Naive B cell (primary cell): ENCODE measurements at regions not wholly inside any gene's neighbourhood (a gene's known extent, or its start where the extent isn't known, plus 50 kb on each side); places are given as distances from the start of the nearest gene placed in this dataset.

Experiments
- ATAC-seq, 2 donors: fragments of 150-1000 bp; cut with Tn5 transposase; 2 replicates each; pipeline ENCODE4 v1.10.0; 2021; ENCODE audit warnings: low read depth in 2 of 2, mild to moderate bottlenecking in 2 of 2, moderate library complexity in 2 of 2
- DNase-seq: peaks from one replicate; pipeline ENCODE4 v3.0.0; 2022
- H3K27ac Mint-ChIP-seq, 6 donors: one replicate each; pipeline ENCODE4 v1.8.0; 2020 to 2022; ENCODE audit warnings: mild to moderate bottlenecking in 6 of 6, mixed read lengths in 6 of 6, moderate library complexity in 5 of 6, inconsistent platforms in 2 of 6
- H3K27me3 Mint-ChIP-seq, 3 donors: one replicate each; pipeline ENCODE4 v1.8.0; 2021 to 2022; ENCODE audit warnings: mixed read lengths in 3 of 3, mild to moderate bottlenecking in 1 of 3
- H3K36me3 Mint-ChIP-seq, 2 donors: one replicate each; pipeline ENCODE4 v1.8.0; 2020 to 2022; ENCODE audit warnings: mixed read lengths in 2 of 2, inconsistent platforms in 1 of 2, mild to moderate bottlenecking in 1 of 2
- H3K4me1 Mint-ChIP-seq, 3 donors: one replicate each; pipeline ENCODE4 v1.8.0; 2020 to 2022; ENCODE audit warnings: mixed read lengths in 3 of 3, inconsistent platforms in 1 of 3, mild to moderate bottlenecking in 1 of 3, moderate library complexity in 1 of 3
- H3K4me3 Mint-ChIP-seq, 8 donors: one replicate each; pipeline ENCODE4 v1.8.0; 2020 to 2022; ENCODE audit warnings: mild to moderate bottlenecking in 8 of 8, mixed read lengths in 8 of 8, moderate library complexity in 8 of 8, inconsistent platforms in 2 of 8
- H3K9me3 Mint-ChIP-seq, 7 donors: one replicate each; pipeline ENCODE4 v1.8.0; 2020 to 2022; ENCODE audit warnings: mixed read lengths in 7 of 7, mild to moderate bottlenecking in 5 of 7, inconsistent platforms in 2 of 7, moderate library complexity in 1 of 7

DNA sequence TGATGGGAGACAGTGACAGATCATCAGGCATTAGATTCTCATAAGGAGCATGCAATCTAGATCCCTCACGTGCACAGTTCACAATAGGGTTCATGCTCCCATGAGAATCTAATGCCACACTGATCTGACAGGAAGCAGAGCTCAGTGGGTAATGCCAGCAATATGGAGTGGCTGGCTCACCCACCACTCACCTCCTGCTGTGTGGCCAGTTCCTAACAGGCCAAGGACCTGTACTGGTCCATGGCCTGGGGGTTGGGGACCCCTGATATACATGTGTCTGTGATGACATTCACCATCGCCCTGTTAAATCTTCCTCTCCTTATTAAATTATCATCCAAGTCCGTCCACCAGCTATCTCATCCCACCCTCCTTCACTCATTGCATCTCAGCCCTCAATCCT, 118.4 kb downstream of the TEX36 start:
- peaks cover 10 to 22% (median 12%) of the 10 kb centered on the region in 3 donors for H3K27me3 Mint-ChIP-seq
- H3K4me1 Mint-ChIP-seq = no peaks in the 10 kb centered on the region
- ATAC-seq = no peak
- H3K4me3 Mint-ChIP-seq = no peak overlapping the region
- peaks cover 0 to 16% (median 3%) of the 10 kb centered on the region in 7 donors for H3K9me3 Mint-ChIP-seq
- H3K36me3 Mint-ChIP-seq = no peaks in the 10 kb centered on the region
- H3K27ac Mint-ChIP-seq = no peak overlapping the region
- DNase-seq = no peak

DNA sequence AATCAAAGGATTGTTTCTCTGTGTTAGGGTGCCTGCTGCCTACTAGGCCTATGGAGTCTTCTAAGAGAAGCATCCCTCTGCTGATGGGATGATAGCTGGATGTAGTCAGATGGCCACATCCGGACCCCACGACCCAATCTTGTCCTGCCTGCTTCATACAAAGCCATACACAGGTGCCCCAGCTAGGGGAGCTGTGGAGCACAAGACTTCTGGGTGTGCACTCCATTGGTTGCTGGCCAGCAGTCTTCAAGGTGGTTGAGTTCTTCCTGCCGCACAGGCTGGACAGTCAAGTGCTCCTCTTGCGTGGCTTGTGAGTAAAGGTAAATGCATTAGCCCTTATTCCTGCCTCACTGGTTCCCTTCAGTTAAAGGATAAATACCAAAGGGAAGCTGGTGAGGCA, 120.2 kb downstream of the TEX36 start:
- DNase-seq (no peak), ATAC-seq (no peak)
- Mint-ChIP-seq H3K4me3 (no peak overlapping the region), H3K27me3 (peaks cover 10 to 28% (median 10%) of the 10 kb centered on the region in 3 donors), H3K27ac (no peak overlapping the region), H3K36me3 (no peaks in the 10 kb centered on the region), H3K9me3 (peaks cover 0 to 14% (median 3%) of the 10 kb centered on the region in 7 donors), H3K4me1 (no peaks in the 10 kb centered on the region)

DNA sequence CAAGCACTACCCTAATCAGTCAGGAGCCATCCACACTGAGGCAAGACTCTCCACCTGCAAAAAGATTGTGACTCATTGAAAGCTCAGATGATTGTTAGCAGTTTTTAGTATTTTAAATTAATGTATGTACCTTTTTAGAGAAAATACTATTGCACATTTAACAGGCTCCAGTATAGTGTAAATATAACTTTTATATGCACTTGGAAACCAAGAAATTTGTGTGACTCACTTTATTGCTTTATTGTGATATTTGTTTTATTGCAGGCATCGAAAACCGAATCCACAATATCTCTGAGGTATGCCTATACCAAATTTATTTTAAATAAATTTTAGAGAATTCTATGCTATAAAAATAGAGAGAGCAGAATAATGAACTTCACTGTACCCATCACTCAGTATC, 122.0 kb downstream of the TEX36 start:
- ATAC-seq (no peak), DNase-seq (no peak)
- Mint-ChIP-seq H3K9me3 (peaks cover 0 to 12% (median 2%) of the 10 kb centered on the region in 7 donors), H3K27ac (no peak overlapping the region), H3K36me3 (no peaks in the 10 kb centered on the region), H3K27me3 (peaks cover 16 to 37% (median 17%) of the 10 kb centered on the region in 3 donors), H3K4me3 (no peak overlapping the region), H3K4me1 (no peaks in the 10 kb centered on the region)

DNA sequence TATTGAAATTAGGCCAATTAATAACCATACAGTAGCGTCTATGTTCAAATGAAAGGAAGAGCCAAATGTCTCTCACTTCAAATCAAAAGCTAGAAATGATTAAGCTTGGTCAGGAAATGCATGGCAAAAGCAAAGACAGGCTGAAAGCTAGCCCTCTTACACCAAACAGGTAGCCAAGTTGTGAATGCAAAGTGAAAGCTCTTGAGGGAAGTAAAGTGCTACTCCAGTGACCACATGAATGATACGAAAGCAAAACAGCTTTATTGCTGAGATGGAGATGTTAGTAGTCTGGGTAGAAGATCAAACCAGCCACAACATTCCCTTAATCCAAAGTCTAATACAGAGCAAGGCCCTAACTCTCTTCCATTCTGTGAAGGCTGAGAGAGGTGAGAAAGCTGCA, 123.8 kb downstream of the TEX36 start:
- no peaks in the 10 kb centered on the region for H3K36me3 Mint-ChIP-seq
- H3K9me3 Mint-ChIP-seq = peaks cover 0 to 17% (median 3%) of the 10 kb centered on the region in 7 donors
- no peaks in the 10 kb centered on the region for H3K4me1 Mint-ChIP-seq
- peaks cover 21 to 46% (median 35%) of the 10 kb centered on the region in 3 donors for H3K27me3 Mint-ChIP-seq
- no peak overlapping the region for H3K27ac Mint-ChIP-seq
- ATAC-seq (no peak), DNase-seq (no peak)
- no peak overlapping the region for H3K4me3 Mint-ChIP-seq

DNA sequence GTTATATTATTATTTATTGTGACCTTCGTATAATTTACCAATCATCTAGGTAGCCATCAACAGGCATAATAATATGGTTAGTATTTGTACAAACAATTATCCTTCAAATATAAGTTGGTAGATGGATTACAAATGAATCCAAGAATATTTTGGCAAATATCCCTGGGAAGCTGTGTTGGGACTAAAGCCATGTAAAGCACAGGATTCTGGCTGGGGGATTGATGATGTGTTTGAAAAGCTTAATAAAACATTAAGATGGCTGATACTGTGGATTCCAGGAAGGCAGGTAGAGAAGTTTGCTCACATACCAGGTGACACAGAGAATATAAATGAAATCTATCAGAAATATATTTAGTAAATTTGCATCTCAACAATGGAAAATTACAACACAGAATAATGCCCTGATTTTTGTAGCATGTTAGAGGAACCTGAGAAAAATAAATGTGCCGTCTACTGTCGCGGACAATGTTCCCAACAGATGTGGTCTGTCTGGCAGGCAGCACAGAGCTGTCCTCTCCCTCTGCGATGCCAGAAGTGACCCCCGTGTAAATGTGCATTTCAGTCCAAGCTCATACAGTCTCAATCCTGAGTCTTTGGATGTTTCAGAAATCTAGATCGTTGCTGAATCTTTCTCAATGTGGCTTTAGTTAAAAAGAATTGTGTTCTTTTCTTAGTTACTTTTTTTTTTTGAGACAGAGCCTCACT, 125.0 kb downstream of the TEX36 start:
- Mint-ChIP-seq H3K4me1 (no peaks in the 10 kb centered on the region), H3K27ac (no peak overlapping the region), H3K4me3 (no peak overlapping the region), H3K27me3 (peaks cover 21 to 46% (median 35%) of the 10 kb centered on the region in 3 donors), H3K9me3 (peaks cover 5 to 25% (median 9%) of the 10 kb centered on the region in 7 donors), H3K36me3 (no peaks in the 10 kb centered on the region)
- DNase-seq (no peak), ATAC-seq (no peak)

DNA sequence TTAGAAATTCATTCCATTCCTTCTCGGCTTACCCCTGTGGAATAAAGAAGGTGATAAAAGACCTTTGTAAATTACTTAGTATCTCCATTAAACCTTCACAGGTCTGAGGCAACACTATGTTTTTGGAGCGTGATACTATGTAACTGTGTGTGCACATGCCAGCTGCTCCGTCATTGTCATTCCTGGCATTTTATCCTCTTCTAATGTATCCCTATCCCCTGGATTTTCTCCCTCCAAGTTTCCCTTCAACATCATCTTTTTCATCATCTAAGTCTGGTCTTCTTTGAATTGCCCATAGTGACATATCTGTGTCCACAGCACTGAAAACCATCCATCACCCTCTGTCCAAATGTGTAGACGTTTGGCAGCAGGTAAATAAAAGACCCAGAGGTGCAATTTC, 125.7 kb downstream of the TEX36 start:
- ATAC-seq = no peak
- H3K4me1 Mint-ChIP-seq = no peaks in the 10 kb centered on the region
- peaks cover 21 to 46% (median 35%) of the 10 kb centered on the region in 3 donors for H3K27me3 Mint-ChIP-seq

DNA sequence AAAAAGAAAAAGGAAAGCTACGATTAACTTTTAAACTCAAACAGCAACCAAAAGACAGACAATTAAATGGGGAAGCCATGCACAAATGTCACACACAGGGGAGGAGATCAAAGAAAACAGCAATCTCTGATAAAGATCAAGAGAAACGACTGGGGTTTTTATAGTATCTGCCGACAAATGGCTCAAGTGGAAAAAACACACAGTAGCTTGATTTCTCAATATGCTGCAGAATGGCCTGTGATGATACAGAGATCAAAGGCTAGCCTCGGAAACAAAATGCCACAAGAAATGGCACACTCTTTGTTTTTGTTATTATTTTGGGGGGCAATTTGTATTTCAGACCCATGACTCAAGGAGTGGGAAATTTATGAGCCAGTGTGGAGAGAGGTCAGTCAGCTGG, 126.1 kb downstream of the TEX36 start:
- no peaks in the 10 kb centered on the region for H3K36me3 Mint-ChIP-seq
- no peaks in the 10 kb centered on the region for H3K4me1 Mint-ChIP-seq
- peaks cover 17 to 42% (median 35%) of the 10 kb centered on the region in 3 donors for H3K27me3 Mint-ChIP-seq

More for the DNA sequence above, 125.7 kb downstream of the TEX36 start:
- H3K4me3 Mint-ChIP-seq = no peak overlapping the region
- H3K36me3 Mint-ChIP-seq = no peaks in the 10 kb centered on the region
- DNase-seq = no peak
- H3K27ac Mint-ChIP-seq = no peak overlapping the region
- peaks cover 5 to 30% (median 13%) of the 10 kb centered on the region in 7 donors for H3K9me3 Mint-ChIP-seq

DNA sequence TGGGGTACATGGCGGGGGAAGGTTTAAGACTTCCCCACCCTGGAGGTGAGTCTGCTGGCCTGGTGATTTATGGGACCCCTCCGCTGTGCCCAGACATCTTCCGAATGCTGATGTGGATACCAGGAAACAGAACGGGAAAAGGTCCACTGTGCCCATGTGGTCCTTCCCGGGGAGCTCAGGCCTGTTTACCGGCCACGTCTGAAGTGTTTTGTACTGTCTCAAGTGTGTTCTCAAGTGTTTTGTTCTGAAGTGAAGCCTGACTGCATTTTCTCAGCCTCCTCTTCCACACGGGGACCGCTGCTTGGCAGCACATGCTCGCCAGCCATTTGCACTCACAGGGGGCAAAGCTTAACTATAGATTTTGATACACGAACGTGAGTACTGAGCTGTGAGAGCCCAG, 127.2 kb downstream of the TEX36 start:
- DNase-seq = no peak
- no peak overlapping the region for H3K27ac Mint-ChIP-seq
- no peak overlapping the region for H3K4me3 Mint-ChIP-seq
- H3K9me3 Mint-ChIP-seq = peaks cover 7 to 19% (median 13%) of the 10 kb centered on the region in 7 donors
- H3K4me1 Mint-ChIP-seq = no peaks in the 10 kb centered on the region
- ATAC-seq = no peak
- H3K27me3 Mint-ChIP-seq = peaks cover 16 to 45% (median 35%) of the 10 kb centered on the region in 3 donors
- no peaks in the 10 kb centered on the region for H3K36me3 Mint-ChIP-seq

More for the DNA sequence above, 126.1 kb downstream of the TEX36 start:
- Mint-ChIP-seq H3K9me3 (peaks cover 7 to 26% (median 15%) of the 10 kb centered on the region in 7 donors), H3K4me3 (no peak overlapping the region), H3K27ac (no peak overlapping the region)
- DNase-seq (no peak), ATAC-seq (no peak)

DNA sequence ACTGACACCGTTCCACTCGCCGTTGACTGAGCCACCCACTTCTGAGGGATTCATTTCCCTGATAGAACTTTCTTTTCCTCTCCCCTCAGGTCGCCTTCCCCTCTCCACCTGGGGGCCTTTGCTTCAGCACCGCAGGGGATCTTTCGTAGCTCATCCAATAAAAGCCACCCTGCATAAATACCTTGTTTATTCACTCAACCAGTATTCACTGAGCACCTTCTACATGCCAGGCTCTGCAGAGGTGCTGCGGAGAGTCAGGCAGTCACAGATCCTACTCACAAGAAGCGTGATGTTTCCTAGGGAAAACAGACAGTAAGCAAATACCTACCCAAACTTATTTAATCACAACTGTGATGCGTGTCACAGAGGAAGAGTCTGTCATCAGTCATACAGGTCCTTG, 127.7 kb downstream of the TEX36 start:
- DNase-seq = no peak
- peaks cover 7 to 19% (median 13%) of the 10 kb centered on the region in 7 donors for H3K9me3 Mint-ChIP-seq
- H3K4me1 Mint-ChIP-seq = no peaks in the 10 kb centered on the region
- no peak for ATAC-seq
- no peaks in the 10 kb centered on the region for H3K36me3 Mint-ChIP-seq
- no peak overlapping the region for H3K4me3 Mint-ChIP-seq
- H3K27me3 Mint-ChIP-seq = peaks cover 16 to 45% (median 35%) of the 10 kb centered on the region in 3 donors
- no peak overlapping the region for H3K27ac Mint-ChIP-seq

DNA sequence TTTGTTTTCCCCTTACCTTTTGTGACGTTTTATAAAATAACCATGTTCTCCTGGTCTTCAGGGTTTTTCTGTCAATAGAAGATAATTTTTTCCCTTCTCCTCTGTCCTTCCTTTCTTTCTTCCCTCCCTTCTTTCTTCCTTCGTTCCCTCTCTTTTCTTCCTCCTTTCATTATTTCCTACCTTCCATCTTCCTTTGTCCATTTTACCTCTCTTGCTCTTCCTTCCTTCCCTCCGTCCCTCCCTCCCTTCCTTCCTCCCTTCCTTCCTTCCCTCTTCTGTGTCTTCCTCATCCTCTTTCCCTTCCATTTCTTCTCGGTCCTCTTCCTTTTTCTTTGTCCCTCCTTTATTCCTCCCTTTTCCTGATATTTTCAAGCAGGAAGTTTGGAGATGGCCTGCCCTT, 128.2 kb downstream of the TEX36 start:
- H3K36me3 Mint-ChIP-seq = no peaks in the 10 kb centered on the region
- DNase-seq = no peak
- peaks cover 7 to 19% (median 13%) of the 10 kb centered on the region in 7 donors for H3K9me3 Mint-ChIP-seq
- no peak for ATAC-seq
- H3K4me3 Mint-ChIP-seq = peak overlapping the region in 1 of 8 donors; percentile 37
- no peak overlapping the region for H3K27ac Mint-ChIP-seq
- H3K4me1 Mint-ChIP-seq = no peaks in the 10 kb centered on the region
- peaks cover 16 to 45% (median 35%) of the 10 kb centered on the region in 3 donors for H3K27me3 Mint-ChIP-seq

DNA sequence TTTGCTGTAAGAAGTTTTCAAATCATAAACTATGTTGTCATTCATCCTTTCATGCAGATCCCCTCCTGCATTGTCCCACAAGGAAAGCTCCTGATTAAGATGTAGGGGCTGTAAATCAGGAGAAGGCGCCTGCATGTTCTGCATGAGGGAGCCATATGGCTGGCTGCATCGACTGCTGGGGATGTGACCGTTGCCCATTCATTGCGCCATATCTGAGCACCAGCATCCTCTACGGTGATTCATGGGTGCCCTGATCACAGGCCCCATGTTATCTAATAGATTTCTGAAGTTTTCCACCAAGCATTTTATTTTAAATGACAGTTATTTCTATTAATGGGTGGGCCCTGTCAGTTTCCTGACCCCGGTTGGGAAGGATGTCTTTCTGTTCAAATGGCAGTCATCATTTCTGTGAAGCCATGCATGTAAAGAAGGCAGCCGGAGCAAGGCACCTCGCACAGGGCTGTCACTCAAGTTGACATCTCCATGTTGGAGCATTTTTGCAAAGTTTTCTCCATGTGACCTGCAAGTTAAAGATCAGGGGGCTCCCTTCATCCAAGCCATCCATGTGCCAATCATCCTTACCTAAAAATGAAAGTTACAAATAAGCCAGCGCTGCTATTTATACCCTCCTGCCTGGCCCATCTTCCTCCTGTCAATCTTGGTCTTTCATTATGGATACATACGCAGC, 128.8 kb downstream of the TEX36 start:
- Mint-ChIP-seq H3K27ac (no peak overlapping the region), H3K27me3 (peaks cover 16 to 40% (median 35%) of the 10 kb centered on the region in 3 donors), H3K4me3 (no peak overlapping the region), H3K4me1 (no peaks in the 10 kb centered on the region), H3K36me3 (no peaks in the 10 kb centered on the region), H3K9me3 (peaks cover 7 to 19% (median 13%) of the 10 kb centered on the region in 7 donors)
- ATAC-seq = no peak
- no peak for DNase-seq

DNA sequence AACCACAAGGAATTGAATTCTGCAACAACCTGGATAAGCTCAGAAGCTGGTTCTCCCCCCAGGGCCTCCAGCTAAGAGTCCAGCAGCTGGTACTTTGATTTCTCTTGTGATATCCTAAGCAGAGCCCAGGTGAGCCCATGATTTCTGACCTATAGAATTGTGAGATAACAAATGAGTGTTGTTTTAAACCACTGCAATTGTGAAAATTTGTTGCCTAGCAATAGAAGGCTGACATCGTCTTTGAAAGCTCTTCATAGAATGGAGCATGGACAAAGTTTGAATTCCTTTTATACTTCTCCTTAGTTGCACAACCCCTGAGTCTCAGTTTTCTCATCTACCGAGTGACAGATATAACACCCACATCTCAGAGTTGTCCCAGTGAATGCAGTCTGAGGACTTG, 129.9 kb downstream of the TEX36 start:
- Mint-ChIP-seq H3K36me3 (no peaks in the 10 kb centered on the region), H3K4me1 (no peaks in the 10 kb centered on the region), H3K9me3 (peaks cover 7 to 19% (median 13%) of the 10 kb centered on the region in 7 donors), H3K27me3 (peaks cover 17 to 38% (median 35%) of the 10 kb centered on the region in 3 donors), H3K4me3 (no peak overlapping the region), H3K27ac (no peak overlapping the region)
- no peak for DNase-seq
- no peak for ATAC-seq

DNA sequence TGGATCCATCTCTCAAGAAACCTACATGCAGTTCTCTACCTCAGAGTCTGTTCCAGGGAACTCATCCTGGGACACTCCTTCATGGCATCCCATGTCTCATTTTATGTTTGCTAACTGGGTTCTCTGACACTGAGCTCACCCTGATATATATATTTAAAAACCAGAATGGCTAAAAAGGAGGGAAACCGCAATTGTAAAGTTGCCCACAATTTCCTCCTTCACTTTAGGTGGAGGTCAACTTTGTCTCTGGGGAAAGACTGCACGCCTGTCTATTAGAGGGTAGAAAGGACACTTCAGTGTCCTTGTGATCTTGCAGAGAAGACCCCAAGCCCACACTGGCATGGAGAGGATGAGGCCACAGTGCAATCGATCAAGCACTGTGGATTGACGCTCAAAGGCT, 131.7 kb downstream of the TEX36 start:
- no peaks in the 10 kb centered on the region for H3K4me1 Mint-ChIP-seq
- ATAC-seq (no peak), DNase-seq (no peak)
- no peaks in the 10 kb centered on the region for H3K36me3 Mint-ChIP-seq
- H3K27me3 Mint-ChIP-seq = peaks cover 19 to 23% (median 23%) of the 10 kb centered on the region in 3 donors
- H3K9me3 Mint-ChIP-seq = peaks cover 7 to 19% (median 13%) of the 10 kb centered on the region in 7 donors
- no peak overlapping the region for H3K27ac Mint-ChIP-seq
- no peak overlapping the region for H3K4me3 Mint-ChIP-seq

DNA sequence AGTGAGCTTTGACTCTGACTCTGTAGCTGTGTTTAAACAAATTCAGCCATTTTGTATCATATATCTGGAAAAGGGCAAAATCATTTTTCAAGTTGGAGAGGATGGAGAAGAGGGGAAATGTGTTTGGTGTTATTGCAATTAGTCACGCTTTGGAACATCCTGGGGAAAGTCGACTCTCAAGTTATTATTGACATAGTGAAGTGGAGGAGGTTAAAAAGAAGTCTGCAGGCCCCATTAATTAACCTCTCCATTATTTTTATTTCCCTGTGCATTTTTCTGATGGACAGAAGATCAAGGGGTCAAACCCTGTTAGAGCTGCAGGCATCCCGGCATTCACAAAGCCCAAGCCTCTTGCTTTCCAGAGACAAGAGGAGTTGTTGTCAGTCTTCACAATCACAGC, 132.6 kb downstream of the TEX36 start:
- DNase-seq (no peak), ATAC-seq (no peak)
- no peaks in the 10 kb centered on the region for H3K4me1 Mint-ChIP-seq
- peaks cover 22 to 23% (median 23%) of the 10 kb centered on the region in 3 donors for H3K27me3 Mint-ChIP-seq
- H3K4me3 Mint-ChIP-seq = no peak overlapping the region
- peaks cover 7 to 19% (median 13%) of the 10 kb centered on the region in 7 donors for H3K9me3 Mint-ChIP-seq
- no peaks in the 10 kb centered on the region for H3K36me3 Mint-ChIP-seq
- H3K27ac Mint-ChIP-seq = no peak overlapping the region
